HG03066 (cell line): ENCODE measurements at regions not wholly inside any gene's neighbourhood (a gene's known extent, or its start where the extent isn't known, plus 50 kb on each side); places are given as distances from the start of the nearest gene placed in this dataset.

Experiments used
- ATAC-seq: cut with Tn5 transposase; IDR thresholded peaks from one replicate; pipeline ENCODE4 v1.9.1; 2021; ENCODE audit warnings: low read depth; ENCODE audit not compliant: unreplicated experiment

DNA sequence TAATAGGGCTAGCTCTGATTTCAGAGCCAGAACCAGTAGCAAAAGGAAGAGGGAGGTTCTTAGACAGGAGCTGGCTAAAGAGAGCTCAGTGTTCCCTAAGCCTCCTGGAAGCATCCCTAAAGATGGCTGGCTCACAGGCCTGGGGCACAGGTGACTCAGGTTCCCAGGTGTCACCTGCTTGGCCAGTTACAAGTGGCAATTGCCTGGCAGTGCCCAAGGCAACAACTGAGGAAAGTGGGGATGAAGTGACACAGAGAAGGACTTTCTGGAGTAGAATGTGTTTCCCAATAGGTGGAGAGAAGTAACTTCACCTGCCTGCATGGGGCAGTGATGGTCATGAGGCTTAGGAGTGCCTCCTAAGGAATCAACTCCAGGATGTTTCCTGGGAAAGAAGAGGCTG is 66.5 kb upstream of the EEPD1 start:
- no peak for ATAC-seq

DNA sequence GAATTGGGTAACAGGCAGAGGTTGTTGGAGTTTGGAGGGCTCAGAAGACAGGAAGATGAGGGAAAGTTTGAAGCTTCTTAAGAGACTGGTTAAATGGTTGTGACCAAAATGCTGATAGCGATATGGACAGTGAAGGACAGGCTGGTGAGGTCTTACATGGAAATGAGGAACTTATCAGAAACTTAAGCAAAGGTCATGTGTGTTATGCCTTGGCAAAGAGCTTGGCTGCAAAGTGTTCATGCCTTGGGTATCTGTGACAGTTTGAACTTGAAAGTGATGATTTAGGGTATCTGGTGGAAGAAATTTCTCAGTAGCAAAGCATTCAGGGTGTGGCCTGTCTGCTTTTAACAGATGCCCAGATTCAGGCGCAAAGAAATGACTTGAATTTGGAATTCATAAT is 64.5 kb upstream of the EEPD1 start:
- no peak for ATAC-seq

DNA sequence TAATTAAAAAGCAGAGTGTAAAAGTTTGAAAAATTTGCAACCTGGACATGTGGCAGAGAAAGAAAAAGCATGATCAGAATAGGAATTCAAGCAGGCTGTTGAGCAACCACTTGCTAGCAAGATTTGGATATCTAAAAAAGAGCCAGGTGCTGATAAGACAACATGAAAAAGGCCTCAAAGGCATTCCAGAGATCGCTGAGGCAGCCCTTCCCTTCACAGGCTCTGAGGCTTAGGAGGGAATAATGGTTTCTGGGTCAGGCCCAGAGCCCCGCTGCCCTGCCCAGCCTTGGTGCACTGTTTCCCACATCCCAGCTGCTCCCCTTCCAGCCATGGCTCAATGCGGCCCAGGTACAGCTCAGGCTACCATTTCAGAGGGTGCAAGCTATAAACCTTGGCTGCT is 64.1 kb upstream of the EEPD1 start:
- no peak for ATAC-seq

DNA sequence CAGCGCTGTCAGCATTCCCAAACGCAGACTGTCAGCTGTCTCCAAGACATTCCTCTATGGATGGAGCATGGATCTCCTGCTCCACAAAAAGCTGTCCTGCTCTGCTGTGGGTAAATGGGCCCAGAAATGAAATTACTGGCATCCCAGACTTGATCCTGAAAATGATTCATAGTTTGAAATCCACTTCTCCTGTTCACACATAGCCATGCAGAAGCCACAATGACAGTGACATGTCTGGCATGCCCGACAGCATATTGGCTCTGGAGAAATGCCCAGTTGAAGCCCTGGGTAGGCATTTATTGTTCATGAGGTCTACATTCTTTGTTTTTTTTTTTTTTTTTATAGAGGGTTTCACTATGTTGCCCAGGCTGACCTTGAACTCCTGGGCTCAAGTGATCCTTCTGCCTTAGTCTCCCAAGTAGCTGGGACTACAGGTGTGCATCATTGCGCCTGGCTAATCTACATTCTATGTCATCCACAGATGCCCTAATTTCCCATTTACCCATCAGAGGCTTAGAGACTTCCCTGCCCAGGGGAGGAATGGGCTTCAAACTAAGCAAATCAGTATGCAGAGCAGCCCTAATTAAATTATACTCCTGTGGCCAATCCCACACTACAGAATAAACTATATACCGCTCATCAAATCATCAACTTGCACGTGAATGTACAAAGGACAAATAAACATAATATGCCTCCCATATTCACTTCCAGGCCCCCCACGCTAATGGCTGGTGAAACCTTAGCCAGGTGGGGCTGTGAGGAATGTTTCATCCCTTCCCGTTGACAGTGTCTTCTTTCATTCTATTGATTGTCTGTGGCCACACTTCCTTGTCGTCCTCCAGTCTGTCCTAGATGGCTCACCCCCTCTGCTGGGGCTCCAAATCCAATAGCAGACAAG is 61.8 kb upstream of the EEPD1 start:
- no peak for ATAC-seq

DNA sequence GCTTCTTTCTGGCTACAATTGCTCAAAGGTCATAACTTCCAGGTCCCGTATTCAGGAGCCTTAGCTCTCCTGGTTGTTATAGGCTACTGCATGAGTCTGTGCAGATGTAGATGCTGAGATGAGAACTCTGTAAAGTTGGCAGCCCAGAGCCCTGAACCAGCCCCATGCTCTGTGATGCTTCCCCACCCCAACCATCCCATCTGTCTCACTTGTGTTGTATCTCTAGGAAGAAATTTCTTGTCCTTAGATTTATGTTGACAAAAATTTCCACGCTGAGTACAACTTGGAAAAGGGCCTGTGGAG is 61.2 kb upstream of the EEPD1 start:
- no peak for ATAC-seq

DNA sequence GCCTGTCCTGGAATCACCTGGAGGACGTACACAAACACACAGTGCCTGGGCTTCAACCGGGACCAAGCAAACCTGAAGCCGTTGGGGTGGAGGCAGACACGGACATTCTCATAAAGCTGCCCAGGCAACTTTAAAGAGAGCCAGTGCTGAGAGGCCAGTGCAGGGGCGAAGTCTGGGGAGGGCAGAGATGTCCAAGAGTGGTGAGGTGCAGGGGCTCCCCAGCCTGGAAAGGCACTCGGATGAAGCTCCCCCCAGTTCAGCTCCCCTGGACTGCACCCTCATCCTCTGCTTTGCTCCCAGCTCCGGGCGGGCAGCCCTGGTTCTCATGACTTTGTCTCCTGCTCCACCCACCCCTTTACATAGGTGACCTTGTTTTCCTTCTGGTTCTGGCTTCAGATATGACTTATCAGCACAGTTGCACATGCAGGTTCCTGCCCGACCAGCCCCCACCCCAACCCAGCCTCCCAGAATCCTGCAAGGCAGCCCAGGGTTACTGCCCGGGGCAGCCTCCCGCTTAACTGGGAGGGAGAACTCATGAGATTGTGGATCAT is 60.8 kb upstream of the EEPD1 start:
- no peak for ATAC-seq

DNA sequence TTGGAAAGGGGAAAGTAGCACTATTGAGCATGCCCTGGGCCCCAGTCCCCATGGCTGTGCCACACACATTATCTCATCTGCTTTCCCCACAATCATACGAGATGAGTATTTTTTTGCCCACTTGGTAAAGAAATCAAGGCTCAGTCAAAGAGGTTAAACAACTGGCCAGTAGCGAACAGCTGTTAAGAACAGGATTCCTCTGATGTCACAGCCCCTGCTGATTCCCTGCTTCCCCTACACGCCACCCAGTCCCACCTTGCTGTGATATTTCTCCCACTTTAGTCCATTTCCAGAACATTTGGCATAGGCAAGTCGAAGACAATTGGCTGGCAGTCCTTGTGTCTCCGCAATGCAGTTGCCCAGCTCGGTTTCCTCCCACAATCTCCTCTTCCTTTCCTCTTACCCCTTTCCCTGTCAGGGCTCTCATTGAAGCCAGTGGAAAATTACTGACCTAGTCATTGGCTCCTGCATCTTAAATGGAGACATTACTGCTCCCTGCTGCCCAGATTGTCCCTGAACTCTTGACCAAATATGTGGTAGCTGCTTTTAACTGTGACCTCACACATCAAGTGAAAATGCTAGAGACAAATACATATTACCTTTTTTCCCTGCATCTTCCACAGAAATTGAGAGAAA is 56.5 kb upstream of the EEPD1 start:
- ATAC-seq = no peak

DNA sequence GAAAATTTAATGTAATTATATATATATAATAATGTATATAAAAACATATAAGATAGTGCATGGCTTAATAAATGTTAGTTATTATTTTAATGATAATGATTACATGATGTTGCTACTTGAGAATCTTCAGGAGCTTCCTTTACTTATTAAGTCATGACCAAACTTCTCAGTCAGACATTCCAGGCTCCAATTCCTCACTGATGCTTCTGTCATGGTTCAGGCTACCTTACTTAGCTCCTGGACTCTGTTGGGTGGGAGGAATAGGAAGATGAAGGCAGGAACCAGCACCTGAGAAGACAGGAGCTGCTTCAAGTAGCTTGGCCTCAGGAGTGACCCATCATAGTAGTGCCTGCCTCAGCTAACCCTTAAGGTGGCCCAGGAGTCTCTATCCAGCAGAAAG is 55.0 kb upstream of the EEPD1 start:
- ATAC-seq = no peak

DNA sequence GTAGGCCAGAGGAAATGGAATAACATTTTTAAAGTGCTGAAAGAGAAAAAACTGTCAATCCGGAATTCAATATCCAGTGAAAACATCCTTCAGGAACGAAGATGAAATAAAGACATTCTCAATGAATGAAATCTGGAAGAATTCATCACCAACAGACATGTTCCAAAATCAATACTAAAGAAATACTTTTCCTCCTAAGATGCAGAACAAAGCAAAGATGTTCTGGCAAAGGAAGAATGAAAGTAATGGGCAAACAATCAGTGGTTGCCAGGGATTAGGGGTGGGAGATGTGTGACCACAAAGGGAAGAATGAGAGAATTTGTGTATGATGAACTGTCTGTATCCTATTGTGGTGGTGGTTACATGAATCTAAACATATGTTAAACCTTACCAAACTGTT is 52.8 kb upstream of the EEPD1 start:
- no peak for ATAC-seq

DNA sequence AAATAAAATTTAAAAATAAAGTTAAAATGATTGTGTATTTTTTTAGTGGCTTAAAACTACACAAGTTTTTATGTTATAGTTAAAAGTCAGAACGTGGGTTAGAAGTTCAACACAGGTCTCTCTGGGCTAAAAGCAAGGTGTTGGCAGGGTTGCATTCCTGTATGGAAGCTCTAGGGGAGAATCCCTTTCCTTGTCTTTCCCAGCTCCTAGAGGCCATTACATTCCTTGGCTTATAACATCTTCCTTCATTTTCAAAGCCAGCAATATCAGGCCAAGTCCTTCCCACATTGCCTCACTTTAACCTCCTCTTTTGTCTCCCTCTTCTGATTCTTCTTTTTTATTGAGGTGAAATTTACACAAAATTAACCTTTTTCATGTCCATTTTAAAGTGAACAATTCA is 52.4 kb upstream of the EEPD1 start:
- no peak for ATAC-seq
